Activated naive CD4-positive, alpha-beta T cell treated with anti-CD3 and anti-CD28 coated beads, Interleukin-2, amount 50 U/mL, for 72 hours (primary cell): ENCODE measurements at regions not wholly inside any gene's neighbourhood (a gene's known extent, or its start where the extent isn't known, plus 50 kb on each side); places are given as distances from the start of the nearest gene placed in this dataset.
"Not testable (repeated sequence)": the region's sequence is repeated elsewhere in the genome, so short reads cannot be mapped to it uniquely, and the experiment has no call there.

Experiments used
- ATAC-seq, 2 donors: fragments of 150-1000 bp; cut with Tn5 transposase; 2 replicates each; pipeline ENCODE4 v1.10.0; 2021; ENCODE audit warnings: mild to moderate bottlenecking in 2 of 2, moderate library complexity in 2 of 2
- DNase-seq, 2 donors: peaks; one replicate each; pipeline ENCODE4 v3.0.0; 2021 to 2022; ENCODE audit warnings: low spot score in 2 of 2
- H3K27ac Mint-ChIP-seq, 2 donors: one replicate each; pipeline ENCODE4 v1.8.0; 2022; ENCODE audit warnings: mild to moderate bottlenecking in 2 of 2, mixed read lengths in 2 of 2
- H3K36me3 Mint-ChIP-seq, 2 donors: one replicate each; pipeline ENCODE4 v1.8.0; 2022; ENCODE audit warnings: mixed read lengths in 2 of 2
- H3K9me3 Mint-ChIP-seq, 2 donors: one replicate each; pipeline ENCODE4 v1.8.0; 2022; ENCODE audit warnings: mixed read lengths in 2 of 2

- Mint-ChIP-seq H3K36me3 (no peaks in the 10 kb centered on the region), H3K27ac (no peak overlapping the region), H3K9me3 (no peaks in the 10 kb centered on the region)
- no peak for DNase-seq
- ATAC-seq, result peak in 1 of 2 donors; percentile 32
These were observed 191.7 kb upstream of the NFIA start for GRCh38 chr1:60890664-60891063.

GRCh38 chr1:60889709-60890108 lies 192.7 kb upstream of the NFIA start:
- no peak overlapping the region for H3K27ac Mint-ChIP-seq
- DNase-seq, result no peak
- no peaks in the 10 kb centered on the region for H3K36me3 Mint-ChIP-seq
- ATAC-seq, result no peak
- no peaks in the 10 kb centered on the region for H3K9me3 Mint-ChIP-seq

GRCh38 chr1:60888126-60888525 lies 194.2 kb upstream of the NFIA start:
- no peak for ATAC-seq
- H3K9me3 Mint-ChIP-seq, result no peaks in the 10 kb centered on the region

GRCh38 chr1:60886793-60887331 lies 195.5 kb upstream of the NFIA start:
- no peak overlapping the region for H3K27ac Mint-ChIP-seq
- no peaks in the 10 kb centered on the region for H3K9me3 Mint-ChIP-seq
- DNase-seq (no peak), ATAC-seq (no peak)
- H3K36me3 Mint-ChIP-seq, result no peaks in the 10 kb centered on the region

More at GRCh38 chr1:60888126-60888525, 194.2 kb upstream of the NFIA start:
- Mint-ChIP-seq H3K27ac (no peak overlapping the region), H3K36me3 (no peaks in the 10 kb centered on the region)
- DNase-seq, result no peak

GRCh38 chr1:60886090-60886489 lies 196.3 kb upstream of the NFIA start:
- Mint-ChIP-seq H3K36me3 (no peaks in the 10 kb centered on the region), H3K27ac (no peak overlapping the region), H3K9me3 (no peaks in the 10 kb centered on the region)
- ATAC-seq, result no peak
- no peak for DNase-seq

- no peaks in the 10 kb centered on the region for H3K9me3 Mint-ChIP-seq
- DNase-seq (no peak), ATAC-seq (no peak)
- no peak overlapping the region for H3K27ac Mint-ChIP-seq
- no peaks in the 10 kb centered on the region for H3K36me3 Mint-ChIP-seq
These were observed 202.2 kb upstream of the NFIA start for GRCh38 chr1:60880202-60880601.

- Mint-ChIP-seq H3K36me3 (no peaks in the 10 kb centered on the region), H3K9me3 (no peaks in the 10 kb centered on the region), H3K27ac (no peak overlapping the region)
- ATAC-seq, result no peak
- no peak for DNase-seq
These were observed 204.0 kb upstream of the NFIA start for GRCh38 chr1:60878323-60878722.

GRCh38 chr1:60877376-60877775 lies 205.0 kb upstream of the NFIA start:
- Mint-ChIP-seq H3K36me3 (no peaks in the 10 kb centered on the region), H3K9me3 (no peaks in the 10 kb centered on the region)
- ATAC-seq, result no peak

GRCh38 chr1:60876952-60877351 lies 205.4 kb upstream of the NFIA start:
- Mint-ChIP-seq H3K27ac (no peak overlapping the region), H3K9me3 (no peaks in the 10 kb centered on the region), H3K36me3 (no peaks in the 10 kb centered on the region)
- ATAC-seq, result no peak
- DNase-seq, result no peak

More at GRCh38 chr1:60877376-60877775, 205.0 kb upstream of the NFIA start:
- no peak overlapping the region for H3K27ac Mint-ChIP-seq
- DNase-seq, result no peak

- H3K27ac Mint-ChIP-seq, result no peak overlapping the region
- no peaks in the 10 kb centered on the region for H3K36me3 Mint-ChIP-seq
- H3K9me3 Mint-ChIP-seq, result no peaks in the 10 kb centered on the region
These were observed 207.2 kb upstream of the NFIA start for GRCh38 chr1:60875138-60875537.

GRCh38 chr1:60874718-60875117 lies 207.6 kb upstream of the NFIA start:
- no peak for DNase-seq
- Mint-ChIP-seq H3K27ac (no peak overlapping the region), H3K9me3 (no peaks in the 10 kb centered on the region), H3K36me3 (no peaks in the 10 kb centered on the region)
- ATAC-seq, result peak in 1 of 2 donors; percentile 79

More at GRCh38 chr1:60875138-60875537, 207.2 kb upstream of the NFIA start:
- no peak for DNase-seq
- ATAC-seq, result no peak

- not testable (repeated sequence) for ATAC-seq, H3K27ac Mint-ChIP-seq, H3K9me3 Mint-ChIP-seq, DNase-seq, H3K36me3 Mint-ChIP-seq
These were observed 209.0 kb upstream of the NFIA start for GRCh38 chr1:60873396-60873795.

GRCh38 chr1:60872426-60873054 lies 209.8 kb upstream of the NFIA start:
- Mint-ChIP-seq H3K27ac (no peak overlapping the region), H3K9me3 (no peaks in the 10 kb centered on the region), H3K36me3 (no peaks in the 10 kb centered on the region)
- ATAC-seq (no peak), DNase-seq (no peak)

- Mint-ChIP-seq H3K9me3 (no peaks in the 10 kb centered on the region), H3K27ac (no peak overlapping the region), H3K36me3 (no peaks in the 10 kb centered on the region)
- no peak for ATAC-seq
- no peak for DNase-seq
These were observed 212.0 kb upstream of the NFIA start for GRCh38 chr1:60870269-60870865.

- Mint-ChIP-seq H3K9me3 (no peaks in the 10 kb centered on the region), H3K27ac (no peak overlapping the region), H3K36me3 (no peaks in the 10 kb centered on the region)
- no peak for DNase-seq
- no peak for ATAC-seq
These were observed 213.3 kb upstream of the NFIA start for GRCh38 chr1:60868901-60869663.

- ATAC-seq (no peak), DNase-seq (no peak)
- H3K9me3 Mint-ChIP-seq, result no peaks in the 10 kb centered on the region
- no peak overlapping the region for H3K27ac Mint-ChIP-seq
- H3K36me3 Mint-ChIP-seq, result no peaks in the 10 kb centered on the region
These were observed 214.6 kb upstream of the NFIA start for GRCh38 chr1:60867782-60868181.

- H3K27ac Mint-ChIP-seq, result no peak overlapping the region
- H3K9me3 Mint-ChIP-seq, result no peaks in the 10 kb centered on the region
- ATAC-seq (no peak), DNase-seq (no peak)
- H3K36me3 Mint-ChIP-seq, result no peaks in the 10 kb centered on the region
These were observed 215.3 kb upstream of the NFIA start for GRCh38 chr1:60866917-60867531.
